ENCODE measurements at regions not wholly inside any gene's neighbourhood (a gene's known extent, or its start where the extent isn't known, plus 50 kb on each side); places are given as distances from the start of the nearest gene placed in this dataset.

DNA sequence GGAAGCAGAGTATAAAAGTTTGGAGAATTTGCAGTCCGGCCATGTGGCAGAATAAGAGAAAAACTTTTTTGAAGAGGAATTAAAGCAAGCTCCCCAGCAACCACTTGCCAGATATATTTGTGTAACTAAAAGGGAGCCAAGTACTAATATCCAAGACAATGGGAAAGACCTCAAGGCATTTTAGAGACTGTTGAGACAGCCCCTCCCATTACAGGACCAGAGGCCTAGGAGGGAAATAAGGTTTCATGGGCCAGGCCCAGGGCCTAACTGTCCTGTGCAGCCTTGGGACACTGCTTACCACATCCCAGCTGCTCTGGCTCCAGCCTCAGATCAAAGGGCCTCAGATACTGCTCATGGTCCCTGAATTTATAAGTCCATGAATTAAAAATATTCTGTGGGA, 659.4 kb downstream of the PCDH19 start:
- no peak for DNase-seq (ENCODE audit: extremely low read depth in 1 of 11, low read depth in 9 of 11, low spot score in 4 of 11)

GRCh38 chrX:99722094-99722493, 688.0 kb downstream of the PCDH19 start:
- DNase-seq (ENCODE audit: extremely low read depth in 1 of 11, low read depth in 9 of 11, low spot score in 4 of 11) = no peak

DNA sequence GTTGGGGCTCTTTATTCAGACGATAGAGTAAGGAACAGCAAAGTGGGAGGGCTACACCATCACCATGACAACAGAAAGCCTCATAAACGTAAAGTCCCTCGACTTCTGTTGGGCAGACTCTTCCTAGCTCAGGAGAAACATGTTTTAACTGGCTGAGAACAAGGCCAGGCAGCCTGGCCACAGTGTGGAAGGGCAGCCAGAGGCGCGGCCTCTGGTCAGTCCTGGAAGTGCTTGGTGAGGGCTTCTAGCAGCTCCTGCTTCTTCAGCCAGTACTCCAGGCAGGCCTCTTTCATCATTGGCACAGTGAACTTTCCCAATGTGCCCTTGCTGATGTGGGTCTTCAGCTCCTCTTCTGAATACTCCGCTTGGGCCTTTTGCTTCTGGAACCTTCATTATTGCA, 690.9 kb downstream of the PCDH19 start:
- DNase-seq (ENCODE audit: extremely low read depth in 1 of 11, low read depth in 9 of 11, low spot score in 4 of 11) = no peak

GRCh38 chrX:99717716-99718115, 692.4 kb downstream of the PCDH19 start:
- DNase-seq (ENCODE audit: extremely low read depth in 1 of 11, low read depth in 9 of 11, low spot score in 4 of 11) = no peak

DNA sequence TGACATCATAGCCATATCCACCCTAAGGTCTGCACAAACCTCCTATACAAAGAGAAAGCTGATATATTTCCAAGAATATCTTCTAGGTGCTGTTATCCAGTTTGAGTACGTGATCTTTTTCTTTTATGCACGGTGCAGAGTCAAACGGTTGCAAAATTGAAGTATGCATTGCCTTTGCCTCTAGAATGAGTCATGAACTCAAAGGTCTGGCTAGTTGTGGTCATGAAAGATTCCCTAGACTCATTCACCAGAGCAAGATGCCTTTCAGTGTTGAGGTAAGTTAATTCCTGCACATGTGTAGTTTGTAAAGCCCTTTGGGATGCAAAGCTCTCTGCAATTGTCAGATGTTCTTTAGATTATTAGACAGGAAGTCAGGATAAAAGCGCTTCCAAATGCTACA, 704.4 kb downstream of the PCDH19 start:
- no peak for DNase-seq (ENCODE audit: extremely low read depth in 1 of 11, low read depth in 9 of 11, low spot score in 4 of 11)

GRCh38 chrX:99703473-99703872, 706.6 kb downstream of the PCDH19 start:
- no peak for DNase-seq (ENCODE audit: extremely low read depth in 1 of 11, low read depth in 9 of 11, low spot score in 4 of 11)

GRCh38 chrX:99698451-99698850, 711.6 kb downstream of the PCDH19 start:
- no peak for DNase-seq (ENCODE audit: extremely low read depth in 1 of 11, low read depth in 9 of 11, low spot score in 4 of 11)

GRCh38 chrX:99663136-99663535, 746.9 kb downstream of the PCDH19 start:
- no peak for DNase-seq (ENCODE audit: extremely low read depth in 1 of 11, low read depth in 9 of 11, low spot score in 4 of 11)

GRCh38 chrX:99654188-99654587, 755.9 kb downstream of the PCDH19 start:
- DNase-seq (ENCODE audit: extremely low read depth in 1 of 11, low read depth in 9 of 11, low spot score in 4 of 11) = no peak

DNA sequence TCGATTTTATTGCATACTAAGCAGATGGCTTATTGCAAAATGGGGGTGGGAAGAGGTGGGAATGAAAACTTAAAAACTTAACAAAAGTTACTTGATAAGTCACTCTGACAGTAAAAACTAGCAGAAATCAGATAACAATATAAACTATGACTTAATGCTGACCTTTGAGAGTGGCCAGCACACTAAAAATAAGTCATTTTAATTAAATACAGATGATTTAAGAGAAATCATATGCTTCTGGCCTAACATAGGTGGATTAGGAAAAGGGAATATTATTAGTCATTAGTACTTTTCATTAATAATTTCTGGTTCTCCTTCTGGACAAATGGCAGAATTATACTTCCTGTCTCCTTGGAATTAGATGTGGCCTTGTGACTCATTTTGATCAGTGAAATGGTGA, 756.7 kb downstream of the PCDH19 start:
- no peak for DNase-seq (ENCODE audit: extremely low read depth in 1 of 11, low read depth in 9 of 11, low spot score in 4 of 11)

DNA sequence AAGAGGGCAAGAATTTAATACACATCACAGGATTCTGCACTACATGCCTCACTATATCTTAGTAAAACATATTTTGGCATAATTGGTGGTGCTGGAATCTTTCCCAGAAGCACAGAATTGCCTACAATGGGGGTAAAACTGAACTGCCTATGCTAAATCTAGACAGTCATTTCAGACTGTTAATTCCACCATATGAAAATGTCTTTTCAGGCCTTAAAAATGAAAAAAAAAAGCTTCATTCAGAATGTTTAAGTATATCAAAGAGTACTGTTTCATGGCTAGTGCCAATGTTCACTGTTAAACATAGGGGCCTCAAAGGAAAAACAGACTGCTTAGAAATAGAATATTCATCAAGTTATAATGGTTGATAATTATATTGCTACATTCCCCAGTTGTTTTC, 797.0 kb downstream of the PCDH19 start:
- DNase-seq (ENCODE audit: extremely low read depth in 1 of 11, low read depth in 9 of 11, low spot score in 4 of 11) = no peak

GRCh38 chrX:99603091-99603814, 806.8 kb downstream of the PCDH19 start:
- DNase-seq (ENCODE audit: extremely low read depth in 1 of 11, low read depth in 9 of 11, low spot score in 4 of 11) = no peak

DNA sequence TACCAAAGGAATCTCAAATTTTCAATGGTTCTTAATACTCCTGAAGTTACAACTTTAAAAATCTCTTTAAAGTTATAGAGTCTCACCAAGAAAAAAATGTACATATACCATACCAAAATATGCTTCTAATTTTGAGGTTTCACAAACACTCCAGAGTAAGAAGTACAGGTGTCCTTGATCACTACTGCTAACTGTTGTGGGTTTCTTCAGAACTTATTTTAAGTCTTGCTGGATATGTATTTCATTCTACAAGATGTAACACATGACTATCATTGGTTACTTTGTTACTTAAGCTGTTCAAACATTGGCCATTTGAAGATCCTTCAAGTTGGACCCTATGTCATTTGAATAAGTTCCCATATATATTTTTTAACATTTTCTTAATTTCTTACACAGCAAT, 808.0 kb downstream of the PCDH19 start:
- no peak for DNase-seq (ENCODE audit: extremely low read depth in 1 of 11, low read depth in 9 of 11, low spot score in 4 of 11)

DNA sequence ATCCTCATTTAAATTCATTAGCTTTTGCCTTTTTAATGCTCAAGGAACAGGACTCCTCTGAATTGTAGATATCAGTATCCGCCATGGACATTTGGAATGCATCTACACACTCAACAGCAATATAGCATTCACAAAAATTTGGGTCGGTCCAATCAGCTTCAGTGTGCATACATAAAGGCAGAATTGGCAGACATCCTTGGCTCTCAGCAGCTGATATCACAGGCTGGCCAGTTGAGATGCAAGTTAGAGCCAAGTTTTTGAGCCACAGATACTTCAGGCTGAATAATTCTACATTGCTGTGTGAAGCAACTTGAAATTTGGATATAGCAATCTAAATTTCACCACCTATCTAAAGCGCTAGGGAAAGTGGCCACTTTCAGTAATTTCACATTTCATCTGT, 821.1 kb downstream of the PCDH19 start:
- DNase-seq (ENCODE audit: extremely low read depth in 1 of 11, low read depth in 9 of 11, low spot score in 4 of 11) = no peak

GRCh38 chrX:99572711-99573110, 837.4 kb downstream of the PCDH19 start:
- DNase-seq (ENCODE audit: extremely low read depth in 1 of 11, low read depth in 9 of 11, low spot score in 4 of 11) = no peak

GRCh38 chrX:99549381-99549780, 860.7 kb downstream of the PCDH19 start:
- DNase-seq (ENCODE audit: extremely low read depth in 1 of 11, low read depth in 9 of 11, low spot score in 4 of 11) = no peak

DNA sequence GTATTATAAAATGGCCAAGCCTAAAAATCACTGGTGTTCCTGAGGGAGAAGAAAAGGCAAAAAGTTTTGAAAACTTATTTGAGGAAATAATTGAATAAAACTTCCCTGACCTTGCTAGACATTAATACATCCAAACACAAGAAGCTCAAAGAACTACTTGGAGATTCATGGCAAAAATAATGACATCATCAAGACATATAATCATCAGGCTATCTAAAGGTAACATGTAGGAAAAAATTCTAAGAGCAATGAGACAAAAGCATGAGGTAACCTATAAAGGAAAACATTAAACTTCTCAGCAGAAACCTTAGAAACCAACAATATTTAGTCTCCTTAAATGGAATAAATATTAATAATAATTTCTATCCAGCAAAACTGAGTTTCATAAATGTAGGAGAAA, 887.6 kb downstream of the PCDH19 start:
- DNase-seq (ENCODE audit: extremely low read depth in 1 of 11, low read depth in 9 of 11, low spot score in 4 of 11) = no peak

GRCh38 chrX:99507768-99508167, 902.3 kb downstream of the PCDH19 start:
- DNase-seq (ENCODE audit: extremely low read depth in 1 of 11, low read depth in 9 of 11, low spot score in 4 of 11) = no peak

GRCh38 chrX:99495453-99495852, 914.6 kb downstream of the PCDH19 start:
- DNase-seq (ENCODE audit: extremely low read depth in 1 of 11, low read depth in 9 of 11, low spot score in 4 of 11) = no peak

GRCh38 chrX:99494668-99495067, 915.4 kb downstream of the PCDH19 start:
- DNase-seq (ENCODE audit: extremely low read depth in 1 of 11, low read depth in 9 of 11, low spot score in 4 of 11) = no peak

GRCh38 chrX:99480728-99481127, 929.3 kb downstream of the PCDH19 start:
- no peak for DNase-seq (ENCODE audit: extremely low read depth in 1 of 11, low read depth in 9 of 11, low spot score in 4 of 11)

- no peak for DNase-seq (ENCODE audit: extremely low read depth in 1 of 11, low read depth in 9 of 11, low spot score in 4 of 11)
Measured at GRCh38 chrX:99469439-99469838, 940.6 kb downstream of the PCDH19 start.
